Epithelial cell of esophagus (primary cell): ENCODE measurements at regions not wholly inside any gene's neighbourhood (a gene's known extent, or its start where the extent isn't known, plus 50 kb on each side); places are given as distances from the start of the nearest gene placed in this dataset.
"Not testable (repeated sequence)": the region's sequence is repeated elsewhere in the genome, so short reads cannot be mapped to it uniquely, and the experiment has no call there.

Experiments
- DNase-seq: peaks from one replicate; pipeline ENCODE4 v3.0.0; 2010; ENCODE audit warnings: low read depth
- H3K4me3 ChIP-seq: 2 replicates; pipeline ENCODE4 v1.5.1; 2011; ENCODE audit warnings: mild to moderate bottlenecking, low read length, control low read depth
- CTCF ChIP-seq: IDR thresholded peaks from 2 replicates; pipeline ENCODE4 v1.5.1; 2011; ENCODE audit warnings: low read depth, mild to moderate bottlenecking, low read length, control low read depth, inconsistent platforms; ENCODE audit not compliant: insufficient read depth; ENCODE audit errors: missing control alignments

- TF ChIP-seq CTCF: no peak
- no peak overlapping the region for H3K4me3 ChIP-seq
- DNase-seq: no peak
These were observed 150.4 kb upstream of the NOCT start for GRCh38 chr4:138864961-138865720.

GRCh38 chr4:138863160-138863559 lies 152.4 kb upstream of the NOCT start:
- DNase-seq: no peak
- no peak for TF ChIP-seq CTCF
- no peak overlapping the region for H3K4me3 ChIP-seq

GRCh38 chr4:138861135-138861534 lies 154.4 kb upstream of the NOCT start:
- no peak for TF ChIP-seq CTCF
- H3K4me3 ChIP-seq: no peak overlapping the region
- DNase-seq: peak; percentile 47

- DNase-seq, H3K4me3 ChIP-seq: not testable (repeated sequence)
These were observed 155.2 kb upstream of the NOCT start for GRCh38 chr4:138860357-138860756.

- DNase-seq: peak; percentile 64
- no peak for TF ChIP-seq CTCF
- no peak overlapping the region for H3K4me3 ChIP-seq
These were observed 156.3 kb upstream of the NOCT start for GRCh38 chr4:138859254-138859653.

GRCh38 chr4:138858419-138858818 lies 157.2 kb upstream of the NOCT start:
- no peak for DNase-seq
- no peak overlapping the region for H3K4me3 ChIP-seq
- TF ChIP-seq CTCF: no peak

GRCh38 chr4:138857416-138857815 lies 158.2 kb upstream of the NOCT start:
- no peak overlapping the region for H3K4me3 ChIP-seq
- no peak for TF ChIP-seq CTCF
- no peak for DNase-seq
